ENCODE measurements at regions not wholly inside any gene's neighbourhood (a gene's known extent, or its start where the extent isn't known, plus 50 kb on each side); places are given as distances from the start of the nearest gene placed in this dataset.
"Not testable (repeated sequence)": the region's sequence is repeated elsewhere in the genome, so short reads cannot be mapped to it uniquely, and the experiment has no call there.

GRCh38 chr16:80092681-80093080, 448.1 kb upstream of the DYNLRB2 start:
- no peak overlapping the region for H3K4me3 ChIP-seq (ENCODE audit: low read depth, low read length)

GRCh38 chr16:80091453-80091852, 449.3 kb upstream of the DYNLRB2 start:
- H3K4me3 ChIP-seq (ENCODE audit: low read depth, low read length) = not testable (repeated sequence)

- no peak overlapping the region for H3K4me3 ChIP-seq (ENCODE audit: low read depth, low read length)
These were observed 455.2 kb upstream of the DYNLRB2 start for GRCh38 chr16:80085606-80086005.

- no peak overlapping the region for H3K4me3 ChIP-seq (ENCODE audit: low read depth, low read length)
These were observed 456.2 kb upstream of the DYNLRB2 start for GRCh38 chr16:80084614-80085013.

- no peak overlapping the region for H3K4me3 ChIP-seq (ENCODE audit: low read depth, low read length)
These were observed 456.6 kb upstream of the DYNLRB2 start for GRCh38 chr16:80084163-80084562.

- no peak overlapping the region for H3K4me3 ChIP-seq (ENCODE audit: low read depth, low read length)
These were observed 457.9 kb upstream of the DYNLRB2 start for GRCh38 chr16:80082906-80083305.

- H3K4me3 ChIP-seq (ENCODE audit: low read depth, low read length) = no peak overlapping the region
These were observed 458.9 kb upstream of the DYNLRB2 start for GRCh38 chr16:80081846-80082245.

- H3K4me3 ChIP-seq (ENCODE audit: low read depth, low read length) = no peak overlapping the region
These were observed 460.4 kb upstream of the DYNLRB2 start for GRCh38 chr16:80080287-80080851.

- no peak overlapping the region for H3K4me3 ChIP-seq (ENCODE audit: low read depth, low read length)
These were observed 461.7 kb upstream of the DYNLRB2 start for GRCh38 chr16:80079072-80079471.

GRCh38 chr16:80077696-80078095, 463.1 kb upstream of the DYNLRB2 start:
- H3K4me3 ChIP-seq (ENCODE audit: low read depth, low read length) = no peak overlapping the region

- no peak overlapping the region for H3K4me3 ChIP-seq (ENCODE audit: low read depth, low read length)
These were observed 466.5 kb upstream of the DYNLRB2 start for GRCh38 chr16:80074329-80074728.

- H3K4me3 ChIP-seq (ENCODE audit: low read depth, low read length) = no peak overlapping the region
These were observed 468.8 kb upstream of the DYNLRB2 start for GRCh38 chr16:80071964-80072456.

- no peak overlapping the region for H3K4me3 ChIP-seq (ENCODE audit: low read depth, low read length)
These were observed 466.5 kb upstream of the MAF start for GRCh38 chr16:80066805-80067580.

- H3K4me3 ChIP-seq (ENCODE audit: low read depth, low read length) = no peak overlapping the region
These were observed 465.0 kb upstream of the MAF start for GRCh38 chr16:80065541-80065940.

GRCh38 chr16:80063713-80064069, 463.2 kb upstream of the MAF start:
- no peak overlapping the region for H3K4me3 ChIP-seq (ENCODE audit: low read depth, low read length)

GRCh38 chr16:80063031-80063712, 462.6 kb upstream of the MAF start:
- H3K4me3 ChIP-seq (ENCODE audit: low read depth, low read length) = no peak overlapping the region

GRCh38 chr16:80062361-80063030, 462.0 kb upstream of the MAF start:
- no peak overlapping the region for H3K4me3 ChIP-seq (ENCODE audit: low read depth, low read length)

GRCh38 chr16:80060470-80060869, 459.9 kb upstream of the MAF start:
- no peak overlapping the region for H3K4me3 ChIP-seq (ENCODE audit: low read depth, low read length)

- no peak overlapping the region for H3K4me3 ChIP-seq (ENCODE audit: low read depth, low read length)
These were observed 459.3 kb upstream of the MAF start for GRCh38 chr16:80059836-80060235.

- no peak overlapping the region for H3K4me3 ChIP-seq (ENCODE audit: low read depth, low read length)
These were observed 457.7 kb upstream of the MAF start for GRCh38 chr16:80058214-80058613.

GRCh38 chr16:80056324-80056723, 455.8 kb upstream of the MAF start:
- H3K4me3 ChIP-seq (ENCODE audit: low read depth, low read length) = no peak overlapping the region

GRCh38 chr16:80055831-80056230, 455.3 kb upstream of the MAF start:
- H3K4me3 ChIP-seq (ENCODE audit: low read depth, low read length) = no peak overlapping the region
